Neural progenitor cell (in vitro differentiated cells): ENCODE measurements at regions not wholly inside any gene's neighbourhood (a gene's known extent, or its start where the extent isn't known, plus 50 kb on each side); places are given as distances from the start of the nearest gene placed in this dataset.
A peak's percentile ranks its signal among the peaks of the same experiment; 100 is the strongest.
"Not testable (repeated sequence)": the region's sequence is repeated elsewhere in the genome, so short reads cannot be mapped to it uniquely, and the experiment has no call there.

Experiments used
- DNase-seq: peaks from one replicate; pipeline ENCODE4 v3.0.0-alpha.2; 2016; ENCODE audit warnings: low spot score
- H2AFZ ChIP-seq: fragments of 200-600 bp; sonication (generic); replicated peaks from 2 replicates; pipeline ENCODE4 v1.6.1; 2016; ENCODE audit warnings: antibody characterized with exemption
- H3F3A ChIP-seq: fragments of 200-600 bp; sonication (generic); 2 replicates; pipeline ENCODE4 v1.6.1; 2016; ENCODE audit warnings: antibody characterized with exemption, low read depth
- H3K27ac ChIP-seq: fragments of 200-600 bp; sonication (generic); 2 replicates; pipeline ENCODE4 v1.5.1; 2016; ENCODE audit warnings: mild to moderate bottlenecking
- H3K27me3 ChIP-seq: fragments of 200-600 bp; sonication (generic); 2 replicates; pipeline ENCODE4 v1.6.1; 2016; ENCODE audit warnings: mild to moderate bottlenecking, moderate library complexity
- H3K36me3 ChIP-seq: fragments of 200-600 bp; sonication (generic); 2 replicates; pipeline ENCODE4 v1.5.1; 2016
- H3K4me1 ChIP-seq: fragments of 200-600 bp; sonication (generic); 2 replicates; pipeline ENCODE4 v1.6.1; 2016; ENCODE audit warnings: mixed run types
- H3K4me2 ChIP-seq: fragments of 200-600 bp; sonication (generic); 2 replicates; pipeline ENCODE4 v1.6.1; 2016
- H3K4me3 ChIP-seq: fragments of 200-600 bp; sonication (generic); 2 replicates; pipeline ENCODE4 v1.5.1; 2016
- H3K79me2 ChIP-seq: fragments of 200-600 bp; sonication (generic); 2 replicates; pipeline ENCODE4 v1.6.1; 2016; ENCODE audit warnings: low read depth
- H3K9ac ChIP-seq: fragments of 200-600 bp; sonication (generic); 2 replicates; pipeline ENCODE4 v1.6.1; 2016
- H3K9me3 ChIP-seq: fragments of 200-600 bp; sonication (generic); 2 replicates; pipeline ENCODE4 v1.5.1; 2016; ENCODE audit warnings: low read depth
- H4K20me1 ChIP-seq: fragments of 200-600 bp; sonication (generic); 2 replicates; pipeline ENCODE4 v1.6.1; 2016; ENCODE audit warnings: low read depth
- H3K27ac Mint-ChIP-seq: 3 replicates; pipeline ENCODE4 v1.8.0; 2021; ENCODE audit warnings: mixed read lengths
- H3K27me3 Mint-ChIP-seq: 2 replicates; pipeline ENCODE4 v1.8.0; 2022; ENCODE audit warnings: low read depth, mild to moderate bottlenecking, inconsistent platforms, moderate library complexity, mixed read lengths; ENCODE audit not compliant: insufficient read depth
- H3K36me3 Mint-ChIP-seq: 3 replicates; pipeline ENCODE4 v1.8.0; 2021; ENCODE audit warnings: mixed read lengths
- H3K4me1 Mint-ChIP-seq: 3 replicates; pipeline ENCODE4 v1.8.0; 2021; ENCODE audit warnings: mixed read lengths
- H3K4me3 Mint-ChIP-seq: 3 replicates; pipeline ENCODE4 v1.8.0; 2021; ENCODE audit warnings: mild to moderate bottlenecking, moderate library complexity, mixed read lengths
- H3K9me3 Mint-ChIP-seq: 3 replicates; pipeline ENCODE4 v1.8.0; 2020; ENCODE audit warnings: mixed read lengths
- EZH2 ChIP-seq: fragments of 200-600 bp; sonication (generic); IDR thresholded peaks from 2 replicates; pipeline ENCODE4 v1.6.1; 2017; ENCODE audit warnings: antibody characterized with exemption, mild to moderate bottlenecking, moderate library complexity
- EZH2phosphoT487 ChIP-seq: fragments of 200-600 bp; sonication (generic); IDR thresholded peaks from 2 replicates; pipeline ENCODE4 v1.6.1; 2017; ENCODE audit warnings: antibody characterized with exemption
- TF ChIP-seq, protein P1 (sequence below): fragments of 200-600 bp; sonication (generic); IDR thresholded peaks from 2 replicates; pipeline ENCODE4 v1.5.1; 2017; ENCODE audit warnings: antibody characterized with exemption, mild to moderate bottlenecking

DNA sequence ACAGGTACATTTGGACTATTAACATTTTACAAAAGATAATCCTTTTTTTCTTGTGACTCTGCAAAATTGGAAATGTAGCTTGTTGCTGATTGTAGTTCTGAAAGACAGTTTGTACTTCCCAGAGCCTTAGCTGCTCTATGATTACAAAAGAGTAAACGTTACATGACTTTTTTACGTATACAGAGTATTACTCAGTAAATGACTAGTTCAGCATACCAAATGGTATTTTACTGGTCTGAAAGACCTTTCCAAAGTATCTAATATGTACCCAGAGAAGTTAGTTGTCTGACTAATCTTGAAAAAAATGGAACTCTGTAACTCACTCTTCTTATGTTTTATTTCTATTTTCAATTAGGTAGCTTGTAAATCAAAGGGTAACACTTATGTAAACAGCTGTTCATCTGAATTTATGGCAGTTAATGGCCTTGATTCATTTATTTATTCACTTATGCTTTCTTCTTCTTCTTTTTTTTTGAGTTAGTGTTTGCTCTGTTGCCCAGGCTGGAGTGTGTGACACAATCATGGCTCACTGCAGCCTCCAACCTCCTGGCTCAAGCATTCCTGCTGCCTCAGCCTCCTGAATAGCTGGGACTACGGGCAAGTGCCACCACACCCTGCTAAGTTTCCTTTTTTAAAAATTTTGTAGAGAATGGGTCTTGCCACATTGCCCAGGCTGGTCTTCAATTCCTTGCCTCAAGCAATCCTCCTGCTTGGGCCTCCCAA lies 151.7 kb downstream of the C3orf38 start:
- H3K36me3 ChIP-seq = no peaks in the 10 kb centered on the region
- Mint-ChIP-seq H3K27me3 (peaks cover 2% of the 10 kb centered on the region), H3K4me1 (no peaks in the 10 kb centered on the region), H3K36me3 (no peaks in the 10 kb centered on the region), H3K4me3 (no peak overlapping the region), H3K27ac (no peak overlapping the region), H3K9me3 (peaks cover 9% of the 10 kb centered on the region)
- H2AFZ ChIP-seq = no peak overlapping the region
- no peaks in the 10 kb centered on the region for H4K20me1 ChIP-seq
- H3K9ac ChIP-seq = no peak overlapping the region
- H3K4me3 ChIP-seq = no peak overlapping the region
- no peaks in the 10 kb centered on the region for H3F3A ChIP-seq
- no peak overlapping the region for H3K4me2 ChIP-seq
- H3K27me3 ChIP-seq = no peaks in the 10 kb centered on the region
- DNase-seq = no peak
- H3K9me3 ChIP-seq = no peaks in the 10 kb centered on the region
- no peaks in the 10 kb centered on the region for H3K79me2 ChIP-seq
- TF ChIP-seq EZH2 (no peak), EZH2phosphoT487 (no peak)
- TF ChIP-seq, protein P1, sequence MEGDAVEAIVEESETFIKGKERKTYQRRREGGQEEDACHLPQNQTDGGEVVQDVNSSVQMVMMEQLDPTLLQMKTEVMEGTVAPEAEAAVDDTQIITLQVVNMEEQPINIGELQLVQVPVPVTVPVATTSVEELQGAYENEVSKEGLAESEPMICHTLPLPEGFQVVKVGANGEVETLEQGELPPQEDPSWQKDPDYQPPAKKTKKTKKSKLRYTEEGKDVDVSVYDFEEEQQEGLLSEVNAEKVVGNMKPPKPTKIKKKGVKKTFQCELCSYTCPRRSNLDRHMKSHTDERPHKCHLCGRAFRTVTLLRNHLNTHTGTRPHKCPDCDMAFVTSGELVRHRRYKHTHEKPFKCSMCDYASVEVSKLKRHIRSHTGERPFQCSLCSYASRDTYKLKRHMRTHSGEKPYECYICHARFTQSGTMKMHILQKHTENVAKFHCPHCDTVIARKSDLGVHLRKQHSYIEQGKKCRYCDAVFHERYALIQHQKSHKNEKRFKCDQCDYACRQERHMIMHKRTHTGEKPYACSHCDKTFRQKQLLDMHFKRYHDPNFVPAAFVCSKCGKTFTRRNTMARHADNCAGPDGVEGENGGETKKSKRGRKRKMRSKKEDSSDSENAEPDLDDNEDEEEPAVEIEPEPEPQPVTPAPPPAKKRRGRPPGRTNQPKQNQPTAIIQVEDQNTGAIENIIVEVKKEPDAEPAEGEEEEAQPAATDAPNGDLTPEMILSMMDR = no peak
- no peaks in the 10 kb centered on the region for H3K4me1 ChIP-seq
- H3K27ac ChIP-seq = no peak overlapping the region

DNA sequence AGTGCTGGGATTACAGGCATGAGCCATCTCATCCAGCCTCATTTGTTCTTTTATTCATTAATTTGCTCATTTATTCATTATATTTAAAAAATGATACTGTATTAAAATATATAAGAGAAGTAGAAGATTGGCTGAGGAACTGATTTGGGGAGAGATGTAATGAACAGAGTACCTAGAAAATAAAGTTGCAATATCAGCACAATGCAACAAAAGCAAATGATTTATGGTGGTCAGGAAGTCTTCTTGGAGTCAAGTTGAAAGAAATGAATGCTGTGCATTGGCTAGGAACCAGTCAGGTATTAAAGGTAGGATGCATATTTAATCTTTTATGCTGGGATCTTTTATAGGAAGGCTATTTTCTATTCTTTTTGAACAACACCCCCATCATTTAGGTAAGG lies 152.2 kb downstream of the C3orf38 start:
- no peak for DNase-seq
- Mint-ChIP-seq H3K9me3 (peaks cover 9% of the 10 kb centered on the region), H3K4me1 (no peaks in the 10 kb centered on the region), H3K4me3 (no peak overlapping the region), H3K36me3 (no peaks in the 10 kb centered on the region), H3K27me3 (peaks cover 2% of the 10 kb centered on the region), H3K27ac (no peak overlapping the region)
- Histone ChIP-seq H3K27me3 (no peaks in the 10 kb centered on the region), H3K27ac (no peak overlapping the region), H2AFZ (no peak overlapping the region), H3K36me3 (no peaks in the 10 kb centered on the region), H3K79me2 (no peaks in the 10 kb centered on the region), H3K9me3 (no peaks in the 10 kb centered on the region), H3F3A (no peaks in the 10 kb centered on the region), H3K4me1 (no peaks in the 10 kb centered on the region), H3K9ac (no peak overlapping the region), H3K4me2 (no peak overlapping the region), H4K20me1 (no peaks in the 10 kb centered on the region), H3K4me3 (no peak overlapping the region)
- no peak for TF ChIP-seq EZH2
- TF ChIP-seq EZH2phosphoT487 = no peak
- TF ChIP-seq, protein P1 = no peak

DNA sequence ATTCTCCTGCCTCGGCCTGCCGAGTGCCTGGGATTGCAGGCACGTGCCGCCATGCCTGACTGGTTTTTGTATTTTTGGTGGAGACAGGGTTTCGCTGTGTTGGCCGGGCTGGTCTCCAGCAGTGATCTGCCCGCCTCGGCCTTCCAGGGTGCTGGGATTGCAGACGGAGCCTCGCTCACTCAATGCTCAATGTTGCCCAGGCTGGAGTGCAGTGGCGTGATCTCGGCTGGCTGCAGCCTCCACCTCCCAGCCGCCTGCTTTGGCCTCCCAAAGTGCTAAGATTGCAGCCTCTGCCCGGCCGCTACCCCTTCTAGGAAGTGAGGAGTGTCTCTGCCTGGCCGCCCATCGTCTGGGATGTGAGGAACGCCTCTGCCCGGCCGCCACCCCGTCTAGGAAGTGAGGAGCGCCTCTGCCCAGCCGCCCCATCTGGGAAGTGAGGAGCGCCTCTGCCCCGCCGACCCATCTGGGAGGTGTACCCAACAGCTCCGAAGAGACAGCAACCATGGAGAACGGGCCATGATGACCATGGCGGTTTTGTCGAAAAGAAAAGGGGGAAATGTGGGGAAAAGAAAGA lies 153.7 kb downstream of the C3orf38 start:
- not testable (repeated sequence) for H3F3A ChIP-seq, H2AFZ ChIP-seq, H3K9ac ChIP-seq, H3K27me3 ChIP-seq, H3K4me1 Mint-ChIP-seq, H3K4me2 ChIP-seq, H3K79me2 ChIP-seq, H3K9me3 Mint-ChIP-seq, H4K20me1 ChIP-seq, H3K27ac ChIP-seq, H3K36me3 ChIP-seq, H3K4me3 Mint-ChIP-seq, DNase-seq, H3K36me3 Mint-ChIP-seq, H3K4me1 ChIP-seq, H3K27me3 Mint-ChIP-seq, H3K4me3 ChIP-seq, H3K27ac Mint-ChIP-seq, H3K9me3 ChIP-seq

DNA sequence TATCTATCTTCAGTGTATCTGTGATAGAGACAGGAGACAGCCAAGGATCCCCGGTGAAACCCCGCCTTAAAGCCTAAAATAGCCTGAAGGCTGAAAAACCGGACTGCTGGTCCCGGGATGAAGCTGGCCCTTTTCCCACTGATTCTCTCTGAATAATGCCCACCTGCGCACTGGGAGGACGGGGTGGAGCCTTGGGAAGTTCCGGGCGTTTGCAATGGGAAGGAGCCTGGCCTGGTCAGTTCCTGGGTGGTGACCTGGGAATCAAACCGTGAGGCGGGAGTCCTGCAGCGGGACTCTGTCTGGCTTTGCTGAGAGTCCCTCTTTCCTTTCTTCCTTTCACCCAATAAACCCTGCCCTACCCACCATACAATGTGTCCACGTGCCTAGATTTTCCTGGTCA lies 157.9 kb downstream of the C3orf38 start:
- no peaks in the 10 kb centered on the region for H4K20me1 ChIP-seq
- no peaks in the 10 kb centered on the region for H3K36me3 ChIP-seq
- no peak overlapping the region for H3K4me3 ChIP-seq
- TF ChIP-seq EZH2phosphoT487 = no peak
- TF ChIP-seq, protein P1 = no peak
- no peak for TF ChIP-seq EZH2
- DNase-seq = peak; percentile 3
- no peaks in the 10 kb centered on the region for H3F3A ChIP-seq
- H3K4me2 ChIP-seq = peak overlapping the region; percentile 37
- H3K4me1 Mint-ChIP-seq = no peaks in the 10 kb centered on the region
- H3K27ac Mint-ChIP-seq = no peak overlapping the region
- no peaks in the 10 kb centered on the region for H3K36me3 Mint-ChIP-seq
- H3K9me3 ChIP-seq = no peaks in the 10 kb centered on the region
- H3K9me3 Mint-ChIP-seq = peaks cover 7% of the 10 kb centered on the region
- no peak overlapping the region for H3K27ac ChIP-seq
- H3K27me3 ChIP-seq = no peaks in the 10 kb centered on the region
- H3K27me3 Mint-ChIP-seq = peaks cover 2% of the 10 kb centered on the region
- H3K79me2 ChIP-seq = no peaks in the 10 kb centered on the region
- H3K4me3 Mint-ChIP-seq = no peak overlapping the region
- peak overlapping the region; percentile 93 for H2AFZ ChIP-seq
- no peaks in the 10 kb centered on the region for H3K4me1 ChIP-seq
- H3K9ac ChIP-seq = no peak overlapping the region
